Vagina (tissue), 2 donors: ENCODE measurements at regions not wholly inside any gene's neighbourhood (a gene's known extent, or its start where the extent isn't known, plus 50 kb on each side); places are given as distances from the start of the nearest gene placed in this dataset.

Experiments
- DNase-seq, 2 donors: peaks; one replicate each; pipeline ENCODE4 v3.0.0-alpha.2; 2017; ENCODE audit errors: extremely low spot score in 2 of 2
- H3K27ac ChIP-seq: fragments of 200-600 bp; sonication (generic); one replicate; pipeline ENCODE4 v1.5.1; 2019
- H3K27me3 ChIP-seq: fragments of 200-600 bp; sonication (generic); one replicate; pipeline ENCODE4 v1.5.1; 2019
- H3K36me3 ChIP-seq, 2 donors: fragments of 200-600 bp; sonication (generic); one replicate each; pipeline ENCODE4 v1.5.1; 2017 to 2019
- H3K4me1 ChIP-seq: fragments of 200-600 bp; sonication (generic); one replicate; pipeline ENCODE4 v1.5.1; 2019
- H3K4me3 ChIP-seq, 2 donors: fragments of 200-600 bp; sonication (generic); 1 replicate in 1 of 2; 2 replicates in 1 of 2; pipeline ENCODE4 v1.5.1; 2016 to 2019
- H3K9me3 ChIP-seq: fragments of 200-600 bp; sonication (generic); one replicate; pipeline ENCODE4 v1.5.1; 2019
- CTCF ChIP-seq, 3 experiments: fragments of 450-650 bp in 2 of 3; fragments of 200-600 bp in 1 of 3; sonication (generic) in 1 of 3; IDR thresholded peaks; one replicate each; pipeline ENCODE4 v1.5.1; 2017 to 2019; ENCODE audit warnings: antibody characterized with exemption in 3 of 3, mild to moderate bottlenecking in 2 of 3, moderate library complexity in 2 of 3
- POLR2A ChIP-seq, 2 donors: fragments of 450-650 bp; IDR thresholded peaks; one replicate each; pipeline ENCODE4 v1.6.1; 2017; ENCODE audit warnings: antibody characterized with exemption in 2 of 2, mild to moderate bottlenecking in 2 of 2, moderate library complexity in 2 of 2
- POLR2AphosphoS5 ChIP-seq, 2 donors: sonication (generic); formaldehyde crosslinking; IDR thresholded peaks; one replicate each; pipeline ENCODE4 v1.9.0; 2017; ENCODE audit warnings: antibody characterized with exemption in 2 of 2, mild to moderate bottlenecking in 2 of 2, low read depth in 1 of 2; ENCODE audit not compliant: insufficient read depth in 1 of 2
- intact Hi-C: fragments of 100-400 bp; cut with DNase I; formaldehyde crosslinking; loops from one replicate; pipeline ENCODE4 v1.15.1; 2023

- Histone ChIP-seq H3K27ac (no peak overlapping the region), H3K36me3 (no peaks in the 10 kb centered on the region), H3K4me1 (no peaks in the 10 kb centered on the region), H3K27me3 (no peaks in the 10 kb centered on the region), H3K4me3 (no peak overlapping the region), H3K9me3 (no peaks in the 10 kb centered on the region)
- intact Hi-C loops = no loop called here
- DNase-seq = no peak
- no peak for TF ChIP-seq POLR2AphosphoS5 (IDR thresholded peaks at IDR 0.05; ENCODE audit: insufficient read depth in 1 of 2, low read depth in 1 of 2)
- TF ChIP-seq CTCF (IDR thresholded peaks at IDR 0.05) = no peak
- no peak for TF ChIP-seq POLR2A (IDR thresholded peaks at IDR 0.05)
Observed at GRCh38 chr2:7915302-7916091, 766.4 kb upstream of the ID2 start.

- intact Hi-C loops = no loop called here
Observed at GRCh38 chr2:7916670-7917069, 765.2 kb upstream of the ID2 start.

GRCh38 chr2:7919510-7919909 lies 762.3 kb upstream of the ID2 start:
- no peak for DNase-seq
- Histone ChIP-seq H3K27ac (no peak overlapping the region), H3K27me3 (no peaks in the 10 kb centered on the region), H3K36me3 (no peaks in the 10 kb centered on the region), H3K4me3 (no peak overlapping the region), H3K4me1 (no peaks in the 10 kb centered on the region), H3K9me3 (no peaks in the 10 kb centered on the region)
- TF ChIP-seq POLR2AphosphoS5 (IDR thresholded peaks at IDR 0.05; ENCODE audit: insufficient read depth in 1 of 2, low read depth in 1 of 2) (no peak), POLR2A (IDR thresholded peaks at IDR 0.05) (no peak), CTCF (IDR thresholded peaks at IDR 0.05) (no peak)
- intact Hi-C loops = no loop called here

More at GRCh38 chr2:7916670-7917069, 765.2 kb upstream of the ID2 start:
- no peaks in the 10 kb centered on the region for H3K27me3 ChIP-seq
- H3K36me3 ChIP-seq = no peaks in the 10 kb centered on the region
- no peak for DNase-seq
- H3K4me3 ChIP-seq = no peak overlapping the region
- H3K27ac ChIP-seq = no peak overlapping the region
- H3K4me1 ChIP-seq = no peaks in the 10 kb centered on the region
- TF ChIP-seq CTCF (IDR thresholded peaks at IDR 0.05) = no peak
- no peak for TF ChIP-seq POLR2AphosphoS5 (IDR thresholded peaks at IDR 0.05; ENCODE audit: insufficient read depth in 1 of 2, low read depth in 1 of 2)
- no peak for TF ChIP-seq POLR2A (IDR thresholded peaks at IDR 0.05)
- H3K9me3 ChIP-seq = no peaks in the 10 kb centered on the region

GRCh38 chr2:7924023-7924762 lies 757.7 kb upstream of the ID2 start:
- Histone ChIP-seq H3K4me1 (no peaks in the 10 kb centered on the region), H3K9me3 (no peaks in the 10 kb centered on the region), H3K4me3 (no peak overlapping the region), H3K27ac (no peak overlapping the region), H3K27me3 (no peaks in the 10 kb centered on the region), H3K36me3 (no peaks in the 10 kb centered on the region)
- no peak for TF ChIP-seq CTCF (IDR thresholded peaks at IDR 0.05)
- TF ChIP-seq POLR2A (IDR thresholded peaks at IDR 0.05) = no peak
- TF ChIP-seq POLR2AphosphoS5 (IDR thresholded peaks at IDR 0.05; ENCODE audit: insufficient read depth in 1 of 2, low read depth in 1 of 2) = no peak
- intact Hi-C loops = no loop called here
- no peak for DNase-seq

- TF ChIP-seq POLR2AphosphoS5 (IDR thresholded peaks at IDR 0.05; ENCODE audit: insufficient read depth in 1 of 2, low read depth in 1 of 2) (no peak), POLR2A (IDR thresholded peaks at IDR 0.05) (no peak), CTCF (IDR thresholded peaks at IDR 0.05) (no peak)
- H3K27ac ChIP-seq = no peak overlapping the region
- intact Hi-C loops = no loop called here
- no peaks in the 10 kb centered on the region for H3K36me3 ChIP-seq
- no peaks in the 10 kb centered on the region for H3K9me3 ChIP-seq
- H3K27me3 ChIP-seq = no peaks in the 10 kb centered on the region
- H3K4me3 ChIP-seq = no peak overlapping the region
- DNase-seq = no peak
- no peaks in the 10 kb centered on the region for H3K4me1 ChIP-seq
Observed at GRCh38 chr2:7925506-7925905, 756.4 kb upstream of the ID2 start.
